Keratinocyte (primary cell): ENCODE measurements at regions not wholly inside any gene's neighbourhood (a gene's known extent, or its start where the extent isn't known, plus 50 kb on each side); places are given as distances from the start of the nearest gene placed in this dataset.

ENCODE experiments used
- EZH2 ChIP-seq: IDR thresholded peaks from one replicate; pipeline ENCODE4 v1.6.1; 2012; ENCODE audit warnings: inconsistent platforms, mild to moderate bottlenecking, low read length, moderate library complexity
- TF ChIP-seq, protein P1 (sequence below), 3 experiments: IDR thresholded peaks in 1 of 3; conservative IDR thresholded peaks in 1 of 3; optimal IDR thresholded peaks in 1 of 3; 2 replicates in 2 of 3; 3 replicates in 1 of 3; pipeline versions ENCODE3 to v1.5.1; 2011; ENCODE audit warnings: low read length in 3 of 3, mild to moderate bottlenecking in 3 of 3, moderate library complexity in 2 of 3, control low read depth in 1 of 3, inconsistent platforms in 1 of 3; ENCODE audit not compliant: insufficient read depth in 2 of 3; ENCODE audit errors: extremely low read depth in 1 of 3

DNA sequence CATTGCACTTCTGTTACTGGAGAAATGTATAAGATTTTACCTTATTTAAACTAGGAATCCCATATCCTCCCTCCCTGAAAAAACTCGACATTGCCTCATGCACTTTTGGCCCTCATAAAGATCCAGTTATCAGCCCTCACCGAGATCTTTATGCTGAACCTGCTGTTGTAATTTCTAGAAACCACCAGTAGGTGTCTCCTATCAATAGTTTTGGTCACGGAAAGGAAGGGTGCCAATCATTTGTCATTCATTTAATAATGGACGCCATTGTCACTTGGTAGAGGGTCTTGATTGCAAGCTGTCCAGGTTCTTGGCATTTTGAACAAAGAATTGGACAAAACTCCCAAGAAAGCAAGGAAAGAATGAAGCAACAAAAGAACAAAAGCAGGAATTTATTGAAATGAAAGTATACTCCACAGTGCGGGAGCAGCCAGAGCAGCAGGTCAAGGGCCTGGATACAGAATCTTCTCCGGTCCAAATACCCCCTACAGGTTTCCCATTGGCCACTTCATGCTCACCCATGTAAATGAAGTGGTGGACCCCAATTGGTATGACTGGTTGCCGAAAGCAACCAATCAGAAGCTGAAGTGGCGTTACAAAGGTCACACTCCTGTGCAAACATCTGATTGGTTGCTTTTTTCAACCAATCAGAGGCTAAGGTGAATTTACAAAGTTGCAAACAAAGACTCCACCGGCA, 524.3 kb downstream of the PSAT1 start:
- TF ChIP-seq EZH2: no peak
- TF ChIP-seq, protein P1, sequence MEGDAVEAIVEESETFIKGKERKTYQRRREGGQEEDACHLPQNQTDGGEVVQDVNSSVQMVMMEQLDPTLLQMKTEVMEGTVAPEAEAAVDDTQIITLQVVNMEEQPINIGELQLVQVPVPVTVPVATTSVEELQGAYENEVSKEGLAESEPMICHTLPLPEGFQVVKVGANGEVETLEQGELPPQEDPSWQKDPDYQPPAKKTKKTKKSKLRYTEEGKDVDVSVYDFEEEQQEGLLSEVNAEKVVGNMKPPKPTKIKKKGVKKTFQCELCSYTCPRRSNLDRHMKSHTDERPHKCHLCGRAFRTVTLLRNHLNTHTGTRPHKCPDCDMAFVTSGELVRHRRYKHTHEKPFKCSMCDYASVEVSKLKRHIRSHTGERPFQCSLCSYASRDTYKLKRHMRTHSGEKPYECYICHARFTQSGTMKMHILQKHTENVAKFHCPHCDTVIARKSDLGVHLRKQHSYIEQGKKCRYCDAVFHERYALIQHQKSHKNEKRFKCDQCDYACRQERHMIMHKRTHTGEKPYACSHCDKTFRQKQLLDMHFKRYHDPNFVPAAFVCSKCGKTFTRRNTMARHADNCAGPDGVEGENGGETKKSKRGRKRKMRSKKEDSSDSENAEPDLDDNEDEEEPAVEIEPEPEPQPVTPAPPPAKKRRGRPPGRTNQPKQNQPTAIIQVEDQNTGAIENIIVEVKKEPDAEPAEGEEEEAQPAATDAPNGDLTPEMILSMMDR (optimal IDR thresholded peaks at IDR 0.05 in 1 of 3, IDR thresholded peaks at IDR 0.05 in 1 of 3, conservative IDR thresholded peaks at IDR 0.05 in 1 of 3; ENCODE audit: extremely low read depth in 1 of 3, insufficient read depth in 2 of 3, low read length in 3 of 3): peak; percentile 35 to 75 (median 59)
